SIG-M5 (cell line): ENCODE measurements at regions not wholly inside any gene's neighbourhood (a gene's known extent, or its start where the extent isn't known, plus 50 kb on each side); places are given as distances from the start of the nearest gene placed in this dataset.

Source experiments
- DNase-seq: peaks from one replicate; lab custom pipeline; 2025; lab: John Stamatoyannopoulos, UW

DNA sequence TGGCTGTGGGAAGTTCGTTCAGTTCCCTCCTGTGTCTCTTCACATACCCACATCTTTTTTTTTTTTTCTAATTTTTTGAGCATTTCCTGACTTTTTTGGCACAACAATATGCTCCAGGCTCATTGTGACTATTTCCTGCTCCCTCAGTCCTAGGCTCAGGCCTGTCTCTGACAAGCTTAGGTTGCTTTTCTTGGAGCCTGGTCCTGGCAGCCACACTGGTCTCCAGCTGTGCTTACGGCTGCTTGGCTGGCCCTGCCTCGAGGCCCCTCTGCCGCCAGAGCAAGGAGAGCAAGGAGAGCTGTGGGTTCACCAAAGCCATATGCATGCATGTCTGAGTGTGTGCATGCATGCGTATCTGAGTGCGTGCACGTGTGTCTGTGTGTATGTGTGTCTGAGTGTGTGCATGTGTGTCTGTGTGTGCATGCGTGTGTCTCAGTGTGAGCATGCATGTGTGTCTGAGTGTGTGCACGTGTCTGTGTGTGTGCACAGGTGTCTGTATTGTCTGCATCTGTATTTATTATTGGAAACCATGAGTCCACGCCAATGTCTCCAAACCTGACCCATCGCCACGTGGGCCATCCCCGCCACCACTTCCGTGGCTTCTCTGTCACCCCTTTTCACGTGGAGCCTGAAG, 766.1 kb upstream of the SALL3 start:
- DNase-seq = no peak

- DNase-seq = no peak
Measured at GRCh38 chr18:78221496-78221895, 758.1 kb upstream of the SALL3 start.

- no peak for DNase-seq
Measured at GRCh38 chr18:78228974-78229373, 750.6 kb upstream of the SALL3 start.

- DNase-seq = no peak
Measured at GRCh38 chr18:78230911-78231310, 748.7 kb upstream of the SALL3 start.

GRCh38 chr18:78232196-78232595, 747.4 kb upstream of the SALL3 start:
- no peak for DNase-seq

DNA sequence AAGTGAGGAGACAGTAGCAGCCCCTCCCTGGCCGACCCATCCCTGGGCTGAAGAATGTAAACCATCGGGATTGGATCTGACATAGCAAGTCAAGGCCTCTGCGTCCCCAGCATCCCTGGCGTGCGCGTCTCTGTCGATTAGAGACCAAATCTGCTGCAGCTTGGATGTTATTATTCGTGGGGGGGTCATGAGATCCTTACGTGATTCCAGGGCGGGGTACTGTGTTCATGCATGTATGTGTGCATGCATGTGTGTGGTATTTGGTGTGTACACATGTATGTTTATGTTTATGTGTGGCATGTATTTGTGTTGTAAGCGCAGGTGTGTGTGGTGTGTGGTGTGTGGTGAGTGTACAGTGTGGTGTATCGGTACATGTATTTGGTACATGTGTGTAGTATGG, 741.8 kb upstream of the SALL3 start:
- no peak for DNase-seq

- DNase-seq = no peak
Measured at GRCh38 chr18:78238404-78239089, 741.1 kb upstream of the SALL3 start.

GRCh38 chr18:78239090-78239457, 740.5 kb upstream of the SALL3 start:
- no peak for DNase-seq

DNA sequence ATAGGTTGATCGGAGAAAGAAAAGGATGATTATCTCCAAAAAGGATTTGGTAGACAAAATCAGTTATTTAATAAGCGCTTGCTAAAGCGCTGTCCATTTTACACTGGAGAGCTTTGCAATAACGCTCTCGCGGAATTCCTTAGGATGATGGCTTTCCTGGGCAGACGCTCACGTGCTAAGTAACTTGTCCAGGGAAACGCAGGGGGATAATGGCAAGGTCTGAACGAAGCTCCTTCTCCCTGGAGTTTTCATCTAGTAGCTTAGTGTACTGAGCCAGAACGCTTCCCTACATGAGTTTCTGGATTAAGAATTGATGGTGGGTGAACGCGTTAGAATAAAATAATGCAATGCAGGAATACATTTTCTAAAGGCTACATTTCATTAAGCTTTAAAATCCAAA, 739.5 kb upstream of the SALL3 start:
- DNase-seq = no peak

GRCh38 chr18:78240627-78241252, 738.9 kb upstream of the SALL3 start:
- DNase-seq = no peak

DNA sequence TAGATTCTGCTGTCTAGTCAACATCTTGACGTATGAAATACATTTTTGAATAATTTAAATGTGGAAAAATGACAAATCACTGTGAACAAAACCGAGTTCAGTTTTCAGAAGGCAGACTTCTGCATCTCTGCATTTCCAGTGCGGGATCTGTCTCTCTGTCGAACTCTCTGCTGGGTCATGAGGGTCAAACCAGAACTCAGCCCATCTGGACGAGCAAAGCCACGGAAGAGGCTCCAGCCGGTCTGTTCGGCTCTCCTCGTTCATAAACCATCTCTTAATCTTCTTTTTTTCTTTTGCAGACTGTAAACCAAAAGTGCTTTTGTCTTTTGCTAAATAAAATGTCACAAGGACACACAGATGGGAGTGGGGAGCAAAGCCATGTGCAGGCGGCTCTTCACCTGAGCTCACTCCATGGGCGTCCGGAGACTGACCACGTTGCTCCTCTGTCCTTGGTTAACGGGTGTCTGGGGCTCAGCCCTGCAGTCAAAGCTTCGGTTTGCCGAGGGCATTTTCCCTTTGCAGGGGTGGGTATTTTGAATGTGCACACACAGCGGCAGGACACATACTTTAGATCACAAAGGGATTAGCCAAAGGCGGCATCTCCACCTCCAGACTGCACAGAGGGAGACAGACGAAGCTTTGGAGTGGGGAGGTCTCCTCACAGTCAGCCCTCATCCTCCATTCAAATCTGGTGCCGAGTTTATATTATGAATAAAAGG, 737.9 kb upstream of the SALL3 start:
- DNase-seq = no peak

- DNase-seq = no peak
Measured at GRCh38 chr18:78242254-78242643, 737.4 kb upstream of the SALL3 start.

- no peak for DNase-seq
Measured at GRCh38 chr18:78242806-78243205, 736.8 kb upstream of the SALL3 start.

DNA sequence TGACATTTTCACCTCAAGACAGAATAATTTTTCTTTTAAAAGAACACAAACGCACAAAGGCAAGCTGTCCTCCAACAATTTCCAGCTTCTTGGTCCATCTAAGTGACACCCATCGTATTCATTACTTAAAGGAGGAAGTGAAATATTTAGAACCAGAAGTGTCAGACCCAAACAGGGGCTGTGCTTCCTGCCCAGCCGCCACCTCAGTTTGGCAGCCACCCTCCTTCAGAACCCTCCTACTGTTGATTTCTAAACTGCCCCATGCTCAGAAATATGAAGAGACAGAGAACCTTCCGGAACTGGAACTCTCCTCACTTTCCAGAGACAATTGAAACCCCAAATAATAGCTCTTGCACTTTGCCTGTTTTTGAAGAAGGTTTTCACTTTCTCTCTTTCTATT, 734.8 kb upstream of the SALL3 start:
- no peak for DNase-seq

GRCh38 chr18:78245451-78245850, 734.2 kb upstream of the SALL3 start:
- no peak for DNase-seq

- DNase-seq = no peak
Measured at GRCh38 chr18:78246050-78246449, 733.6 kb upstream of the SALL3 start.

- no peak for DNase-seq
Measured at GRCh38 chr18:78246588-78246987, 733.0 kb upstream of the SALL3 start.

DNA sequence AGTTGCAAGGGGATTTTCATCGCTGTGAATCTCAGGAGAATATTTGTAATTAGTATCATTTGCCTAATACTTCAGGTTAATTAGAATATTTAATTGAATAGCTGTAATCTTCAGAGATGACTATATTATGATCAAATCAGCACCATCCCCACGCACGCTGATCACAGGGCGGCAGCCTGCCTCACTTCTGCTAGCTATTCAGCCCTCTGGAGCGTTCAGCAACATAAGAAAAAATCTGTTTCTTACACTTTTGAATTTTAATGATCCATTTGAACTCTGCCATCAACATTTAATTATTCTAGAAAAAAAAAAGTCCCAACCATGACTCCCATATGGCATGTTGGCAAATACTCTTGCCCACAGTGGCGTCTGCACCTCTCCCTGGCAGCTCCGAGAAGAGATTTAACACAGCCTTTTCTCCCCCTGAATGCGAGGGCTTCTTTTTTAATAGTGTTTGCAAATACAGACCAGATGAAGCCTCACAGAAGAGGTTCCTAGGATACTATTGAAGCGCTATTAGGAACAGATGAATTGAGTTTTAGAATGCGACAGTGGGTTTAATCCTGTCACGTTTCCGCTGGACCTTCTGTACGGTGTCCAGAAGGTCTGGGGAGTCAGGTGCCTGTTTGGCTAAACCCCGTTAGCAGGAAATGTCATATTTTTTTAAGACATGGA, 731.9 kb upstream of the SALL3 start:
- DNase-seq = no peak

DNA sequence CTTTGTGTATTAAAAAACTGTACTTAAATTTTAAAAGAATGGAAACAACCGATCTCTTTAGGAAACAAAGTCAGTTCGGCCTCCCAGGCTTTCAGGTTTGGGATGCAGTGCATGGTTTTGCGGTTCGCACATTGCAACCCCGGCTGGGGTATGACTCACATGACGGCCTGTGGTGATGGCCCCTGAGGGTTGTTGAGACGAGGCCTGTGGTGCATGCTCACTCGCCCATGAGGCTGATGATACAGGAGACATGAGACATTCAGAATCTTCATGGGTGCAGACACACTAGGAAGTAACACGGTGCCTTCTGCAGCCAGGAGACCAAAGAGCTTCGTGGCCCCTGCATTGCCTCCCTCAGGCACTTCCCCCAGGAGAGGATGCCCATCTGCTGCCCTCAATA, 724.6 kb upstream of the SALL3 start:
- no peak for DNase-seq

GRCh38 chr18:78268226-78268988, 711.2 kb upstream of the SALL3 start:
- DNase-seq = no peak

- no peak for DNase-seq
Measured at GRCh38 chr18:78271790-78272189, 707.8 kb upstream of the SALL3 start.

- DNase-seq = no peak
Measured at GRCh38 chr18:78273876-78274275, 705.7 kb upstream of the SALL3 start.
